Neural progenitor cell (in vitro differentiated cells): ENCODE measurements at regions not wholly inside any gene's neighbourhood (a gene's known extent, or its start where the extent isn't known, plus 50 kb on each side); places are given as distances from the start of the nearest gene placed in this dataset.

Experiments
- EZH2 ChIP-seq: fragments of 200-600 bp; sonication (generic); IDR thresholded peaks from 2 replicates; pipeline ENCODE4 v1.6.1; 2017; ENCODE audit warnings: antibody characterized with exemption, mild to moderate bottlenecking, moderate library complexity
- EZH2phosphoT487 ChIP-seq: fragments of 200-600 bp; sonication (generic); IDR thresholded peaks from 2 replicates; pipeline ENCODE4 v1.6.1; 2017; ENCODE audit warnings: antibody characterized with exemption
- TF ChIP-seq, protein P1 (sequence below): fragments of 200-600 bp; sonication (generic); IDR thresholded peaks from 2 replicates; pipeline ENCODE4 v1.5.1; 2017; ENCODE audit warnings: antibody characterized with exemption, mild to moderate bottlenecking

DNA sequence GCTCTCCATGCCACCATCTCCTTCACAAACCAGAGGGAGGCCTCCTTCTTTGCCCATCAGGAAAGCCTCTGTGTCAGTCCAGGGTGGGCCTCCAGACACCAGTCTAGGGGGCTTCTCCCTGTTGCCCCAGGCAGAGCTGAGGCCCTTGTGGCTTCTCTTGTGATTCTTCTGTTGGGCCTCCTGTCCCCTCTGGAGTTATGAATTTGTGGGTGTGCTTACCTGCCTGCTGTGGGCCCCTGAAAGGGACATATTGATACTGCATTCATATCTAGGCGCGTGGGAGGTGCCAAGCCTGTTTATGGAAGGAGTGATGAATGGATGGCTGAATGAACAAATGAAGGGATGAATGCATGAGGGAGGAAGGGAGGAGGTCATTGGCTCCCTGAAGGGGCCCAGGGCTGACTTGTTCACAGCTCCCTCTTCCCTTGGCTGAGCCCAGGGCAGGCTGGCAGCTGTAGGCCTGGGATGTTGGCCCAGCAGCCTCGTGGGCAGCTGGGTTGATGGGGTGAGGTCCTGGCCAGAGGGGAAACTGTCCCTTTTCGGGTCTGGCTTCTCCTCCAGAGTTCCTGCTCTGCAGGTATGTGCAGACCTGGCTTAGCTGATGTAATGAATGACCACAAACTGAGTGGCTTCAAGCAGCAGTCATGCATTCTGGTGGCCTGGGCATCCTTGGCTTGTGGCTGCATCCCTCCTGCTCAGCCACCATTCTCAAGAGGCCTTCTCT is 195.4 kb downstream of the GOLGA6L6 start:
- TF ChIP-seq, protein P1, sequence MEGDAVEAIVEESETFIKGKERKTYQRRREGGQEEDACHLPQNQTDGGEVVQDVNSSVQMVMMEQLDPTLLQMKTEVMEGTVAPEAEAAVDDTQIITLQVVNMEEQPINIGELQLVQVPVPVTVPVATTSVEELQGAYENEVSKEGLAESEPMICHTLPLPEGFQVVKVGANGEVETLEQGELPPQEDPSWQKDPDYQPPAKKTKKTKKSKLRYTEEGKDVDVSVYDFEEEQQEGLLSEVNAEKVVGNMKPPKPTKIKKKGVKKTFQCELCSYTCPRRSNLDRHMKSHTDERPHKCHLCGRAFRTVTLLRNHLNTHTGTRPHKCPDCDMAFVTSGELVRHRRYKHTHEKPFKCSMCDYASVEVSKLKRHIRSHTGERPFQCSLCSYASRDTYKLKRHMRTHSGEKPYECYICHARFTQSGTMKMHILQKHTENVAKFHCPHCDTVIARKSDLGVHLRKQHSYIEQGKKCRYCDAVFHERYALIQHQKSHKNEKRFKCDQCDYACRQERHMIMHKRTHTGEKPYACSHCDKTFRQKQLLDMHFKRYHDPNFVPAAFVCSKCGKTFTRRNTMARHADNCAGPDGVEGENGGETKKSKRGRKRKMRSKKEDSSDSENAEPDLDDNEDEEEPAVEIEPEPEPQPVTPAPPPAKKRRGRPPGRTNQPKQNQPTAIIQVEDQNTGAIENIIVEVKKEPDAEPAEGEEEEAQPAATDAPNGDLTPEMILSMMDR = no peak
- TF ChIP-seq EZH2phosphoT487 = no peak
- no peak for TF ChIP-seq EZH2
